Dedifferentiated amniotic fluid mesenchymal stem cell (primary cell): ENCODE measurements at regions not wholly inside any gene's neighbourhood (a gene's known extent, or its start where the extent isn't known, plus 50 kb on each side); places are given as distances from the start of the nearest gene placed in this dataset.

ENCODE experiments used
- DNase-seq: peaks from one replicate; pipeline ENCODE4 v3.0.0-alpha.2; 2016; ENCODE audit errors: extremely low spot score

DNA sequence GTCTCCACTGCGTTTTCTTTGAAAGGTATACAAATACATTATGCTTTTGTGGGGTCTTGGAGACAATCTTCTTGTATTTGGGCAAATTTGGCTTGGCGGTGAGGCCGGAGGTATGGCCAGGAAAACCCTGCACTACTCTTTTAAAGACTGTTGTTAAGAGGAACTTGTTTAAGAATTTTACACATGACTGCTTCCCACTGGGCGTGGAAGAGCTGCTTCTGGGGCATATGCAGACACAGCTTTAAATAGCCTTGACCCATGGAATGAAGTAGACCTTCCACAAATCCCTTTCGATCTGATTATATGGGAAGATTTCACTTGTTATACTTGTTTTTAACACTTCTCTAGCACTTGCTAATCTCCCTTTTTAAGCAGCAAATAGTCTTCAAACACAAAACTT, 453.6 kb downstream of the MN1 start:
- peak; percentile 43 for DNase-seq

DNA sequence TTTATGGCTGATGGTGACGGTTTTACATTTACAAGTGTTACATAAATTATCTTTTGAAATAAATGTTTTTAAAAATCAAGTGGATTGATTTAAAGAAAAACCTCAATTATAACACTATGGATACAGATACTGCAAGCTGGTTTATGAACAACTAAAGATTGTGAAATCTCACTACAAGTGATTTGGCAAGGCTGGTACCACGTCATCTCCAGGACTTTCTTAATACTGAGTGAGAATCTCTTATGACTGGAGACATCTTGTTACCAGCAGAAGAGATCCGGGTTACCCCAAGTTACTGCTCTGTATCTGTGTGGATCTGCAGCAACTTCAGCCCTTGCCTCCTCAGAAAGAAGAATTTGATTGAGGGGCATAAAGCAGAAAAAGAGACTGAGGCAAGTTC, 452.9 kb downstream of the MN1 start:
- peak; percentile 39 for DNase-seq

DNA sequence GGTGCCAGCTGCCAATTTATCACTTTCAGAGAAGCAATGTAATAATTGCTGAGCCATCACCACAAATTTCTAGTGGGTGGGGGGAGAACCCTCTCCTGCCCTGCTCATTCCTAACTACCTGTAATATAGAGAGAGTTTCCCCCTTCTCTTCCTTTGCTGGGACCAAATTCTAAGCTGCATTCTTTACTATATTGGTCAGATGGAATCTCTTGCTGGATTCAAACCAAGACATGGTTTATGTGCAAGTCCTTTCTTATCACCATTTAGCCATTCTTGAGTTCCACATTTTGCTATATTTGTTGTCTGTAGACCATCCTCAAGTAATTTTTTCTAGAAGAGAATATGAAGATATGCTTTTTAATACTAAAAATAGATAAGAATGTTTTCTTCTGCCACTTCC, 452.1 kb downstream of the MN1 start:
- no peak for DNase-seq

DNA sequence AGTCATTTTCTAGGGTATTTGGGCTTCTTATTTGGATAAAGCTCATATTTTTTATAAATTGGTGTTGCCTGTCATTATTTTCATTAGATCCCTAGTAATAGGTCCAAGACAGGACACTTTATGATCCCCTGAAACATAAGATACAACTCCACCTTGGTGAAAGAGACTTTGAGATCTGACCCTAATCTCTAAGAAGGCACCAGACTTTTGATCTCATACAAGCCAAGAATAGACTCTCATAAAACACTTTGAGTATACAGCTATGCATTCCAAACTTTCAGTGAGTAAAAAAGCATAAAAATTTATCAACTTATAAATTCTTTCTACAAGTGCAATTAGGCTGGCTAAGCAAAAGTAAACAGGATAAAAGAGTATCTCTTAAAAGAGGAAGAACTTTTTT, 451.2 kb downstream of the MN1 start:
- no peak for DNase-seq

DNA sequence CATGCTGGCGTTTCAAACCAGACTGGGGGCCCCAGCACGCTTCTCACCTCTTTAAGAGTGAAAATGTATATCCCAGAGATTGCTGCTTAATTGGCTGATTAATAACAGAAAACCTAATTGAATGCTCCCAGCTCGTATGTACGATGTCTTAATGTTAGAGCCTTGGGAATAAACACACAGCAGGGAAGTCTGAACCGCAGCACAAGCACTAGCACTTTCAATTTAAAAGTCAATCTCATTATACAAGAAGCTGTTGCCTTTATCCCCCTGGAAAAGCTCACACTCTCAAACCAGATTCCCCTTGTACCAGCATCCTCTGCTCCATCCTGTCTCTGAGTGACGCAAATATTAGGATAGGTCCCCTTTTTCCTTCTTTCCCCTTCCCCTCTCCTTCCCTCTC, 449.1 kb downstream of the MN1 start:
- no peak for DNase-seq

DNA sequence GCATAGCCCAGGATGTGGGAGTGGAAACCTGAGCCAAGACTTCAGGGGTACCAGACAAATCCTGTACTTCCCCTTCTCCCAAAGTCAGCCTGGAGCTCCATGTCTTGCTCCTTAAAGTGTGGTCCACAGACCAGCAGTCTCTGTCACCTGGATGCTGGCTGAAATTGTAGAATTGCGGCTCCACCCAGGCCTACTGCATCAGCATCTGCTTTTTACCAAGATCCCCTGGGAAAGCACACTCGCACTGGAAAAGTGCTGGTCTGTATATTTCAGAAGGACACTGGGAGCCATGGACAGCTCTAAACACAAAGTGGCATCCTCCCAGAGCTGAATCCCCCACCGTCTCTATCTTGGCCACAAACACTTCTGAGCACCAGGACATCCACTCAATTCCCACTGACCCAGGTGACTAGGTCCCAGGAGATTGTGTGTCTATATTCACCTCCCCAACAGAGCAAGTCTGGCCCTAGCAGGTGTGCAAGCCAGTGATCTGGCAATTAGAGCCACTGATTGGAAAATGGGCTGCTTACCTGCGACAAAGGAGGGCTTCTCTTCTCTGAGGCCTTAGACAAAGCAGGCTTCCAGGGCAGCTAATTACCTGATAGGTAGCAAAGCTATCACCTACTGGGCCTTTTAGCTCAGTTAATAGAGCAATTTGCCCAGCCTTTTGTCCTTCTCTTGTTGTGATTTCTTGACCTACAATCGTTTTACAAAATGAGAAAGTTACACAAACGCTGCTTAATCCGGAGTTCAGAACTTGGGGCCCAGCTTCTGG, 443.3 kb downstream of the MN1 start:
- DNase-seq = no peak

DNA sequence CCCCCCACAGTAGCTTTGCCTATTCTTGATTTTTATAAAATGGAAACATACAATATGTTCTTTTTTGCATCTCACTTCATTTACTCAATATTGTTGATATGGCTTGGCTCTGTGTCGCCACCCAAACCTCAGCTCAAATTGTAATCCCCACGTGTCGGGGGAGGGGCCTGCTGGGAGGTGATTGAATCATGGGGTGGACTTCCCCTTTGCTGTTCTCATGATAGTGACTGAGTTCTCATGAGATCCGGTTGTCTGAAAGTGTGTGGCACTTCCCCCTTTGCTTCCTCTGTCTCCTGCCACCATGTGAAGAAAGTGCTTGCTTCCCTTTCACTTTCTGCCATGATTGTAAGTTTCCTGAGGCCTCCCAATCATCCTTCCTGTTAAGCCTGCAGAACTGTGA, 431.3 kb downstream of the MN1 start:
- no peak for DNase-seq

DNA sequence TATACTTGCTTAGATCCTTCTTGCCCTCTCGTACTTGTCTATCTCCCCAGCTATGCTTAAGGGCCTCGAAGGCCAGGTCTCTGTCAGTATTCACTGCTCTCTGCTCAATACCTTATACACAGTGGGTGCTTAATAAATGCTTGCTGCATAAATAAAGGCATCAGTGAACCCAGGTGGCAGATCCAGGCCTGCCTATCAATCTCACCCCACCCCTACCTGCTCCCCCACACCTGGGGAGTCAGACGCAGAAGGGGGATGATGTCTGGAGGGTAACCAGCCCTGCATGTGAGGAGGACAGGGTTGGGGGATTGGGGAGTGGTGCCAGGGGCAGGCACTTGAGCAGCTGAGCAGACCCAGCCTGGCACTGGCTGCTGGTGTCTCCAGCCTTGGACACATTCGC, 430.6 kb downstream of the MN1 start:
- DNase-seq = no peak

DNA sequence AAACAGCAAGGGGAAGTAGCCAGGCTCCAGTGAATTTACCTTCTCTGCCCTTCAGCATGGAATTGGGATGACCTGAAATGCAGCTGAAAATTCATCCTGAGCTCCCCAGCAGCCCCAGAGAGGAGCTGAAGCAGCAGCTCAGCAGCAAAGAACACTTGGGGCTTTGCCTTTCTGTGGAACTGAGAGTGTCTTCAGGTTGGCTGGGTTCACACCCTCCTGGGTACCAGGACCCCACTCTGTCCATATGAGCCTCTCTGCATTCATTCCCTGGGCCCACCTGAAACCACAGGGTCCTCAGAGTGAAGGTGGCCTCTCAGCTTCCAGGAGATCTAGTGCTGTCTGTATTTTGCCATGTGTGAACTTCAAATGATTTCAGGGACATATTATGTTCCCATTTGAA, 429.2 kb downstream of the MN1 start:
- DNase-seq = no peak

DNA sequence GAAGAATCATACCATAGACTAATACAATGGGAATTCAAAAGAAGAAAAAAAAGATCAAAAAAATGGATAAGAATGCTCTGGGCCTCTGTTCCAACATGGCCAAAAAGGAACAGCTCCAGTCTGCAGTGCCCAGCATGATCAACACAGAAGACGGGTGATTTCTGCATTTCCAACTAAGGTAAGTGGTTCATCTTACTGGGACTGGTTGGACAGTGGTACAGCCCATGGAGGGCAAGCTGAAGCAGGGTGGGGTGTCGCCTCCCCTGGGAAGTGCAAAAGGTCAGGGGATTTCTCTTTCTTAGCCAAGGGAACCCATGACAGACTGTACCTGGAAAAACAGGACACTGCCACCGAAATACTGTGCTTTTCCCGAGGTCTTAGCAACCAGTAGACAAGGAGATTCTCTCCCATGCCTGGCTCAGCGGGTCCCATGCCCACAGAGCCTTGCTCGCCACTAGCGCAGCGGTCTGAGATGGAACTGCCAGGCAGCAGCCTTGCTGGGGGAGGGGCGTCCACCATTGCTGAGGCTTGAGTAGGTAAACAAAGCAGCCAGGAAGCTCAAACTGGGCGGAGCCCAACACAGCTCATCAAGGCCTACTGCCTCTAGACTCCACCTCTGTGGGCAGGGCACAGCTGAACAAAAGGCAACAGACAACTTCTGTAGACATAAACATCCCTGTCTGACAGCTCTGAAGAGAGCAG, 428.4 kb downstream of the MN1 start:
- DNase-seq = no peak

DNA sequence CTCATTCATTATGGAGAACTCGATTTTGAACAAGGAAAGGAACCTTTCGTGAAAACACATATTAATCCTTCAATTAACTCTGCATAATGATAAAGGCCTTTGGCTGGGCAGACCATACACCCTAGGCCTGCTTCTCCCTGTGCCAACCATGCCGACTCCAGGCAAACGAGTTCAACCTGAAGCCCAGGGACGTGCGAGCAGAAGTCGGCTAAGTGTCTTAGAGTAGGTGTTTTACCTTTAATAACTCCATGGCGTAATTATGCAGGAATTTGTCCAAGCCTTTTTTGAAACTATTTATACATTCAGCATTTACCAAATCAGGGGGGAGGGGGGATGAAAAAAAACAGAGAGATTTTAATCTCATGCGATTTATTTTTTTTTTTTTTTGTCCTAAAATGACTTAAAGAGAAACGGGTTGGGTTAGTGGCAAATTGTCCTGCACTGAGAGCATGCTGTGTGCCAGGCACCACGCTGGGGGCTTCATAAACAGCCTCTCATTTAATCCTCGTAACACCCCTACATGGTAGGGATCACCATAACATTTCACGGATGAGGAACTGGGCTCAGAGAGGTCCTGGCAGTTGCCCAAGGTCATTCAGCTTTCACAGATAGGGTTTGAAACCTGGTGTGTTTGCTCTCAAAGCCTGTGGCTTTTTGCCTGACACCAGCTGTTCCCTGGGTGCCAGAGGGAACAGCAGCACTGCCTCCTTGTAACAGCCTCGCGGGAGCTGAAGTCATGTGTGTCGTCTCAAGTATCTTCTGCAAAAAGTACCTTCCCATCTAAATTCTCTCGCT, 423.9 kb downstream of the MN1 start:
- DNase-seq = no peak

DNA sequence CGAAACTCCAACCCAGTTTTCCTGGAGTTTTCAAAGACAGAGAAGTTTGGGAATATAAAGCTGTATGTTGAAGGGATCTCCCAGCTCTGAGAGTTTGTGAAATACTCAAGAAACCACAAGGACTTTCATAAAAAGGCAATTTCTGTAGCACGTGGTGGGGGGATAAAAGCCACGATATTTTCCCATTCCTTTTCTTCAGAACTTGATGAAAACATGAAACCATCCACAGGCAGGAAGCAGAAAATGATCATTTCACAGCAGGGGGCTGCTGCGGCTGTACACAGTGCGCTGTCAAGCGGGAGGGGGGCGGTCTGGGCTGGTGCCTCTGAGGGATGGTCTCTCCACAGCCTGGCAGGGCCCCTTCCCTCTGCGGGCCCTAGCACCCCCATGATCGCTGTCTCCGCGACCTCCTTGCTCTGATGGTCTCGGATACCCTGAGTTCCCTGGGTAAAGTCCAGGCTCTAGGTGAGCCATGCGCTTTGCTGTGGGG, 423.2 kb downstream of the MN1 start:
- DNase-seq = no peak

DNA sequence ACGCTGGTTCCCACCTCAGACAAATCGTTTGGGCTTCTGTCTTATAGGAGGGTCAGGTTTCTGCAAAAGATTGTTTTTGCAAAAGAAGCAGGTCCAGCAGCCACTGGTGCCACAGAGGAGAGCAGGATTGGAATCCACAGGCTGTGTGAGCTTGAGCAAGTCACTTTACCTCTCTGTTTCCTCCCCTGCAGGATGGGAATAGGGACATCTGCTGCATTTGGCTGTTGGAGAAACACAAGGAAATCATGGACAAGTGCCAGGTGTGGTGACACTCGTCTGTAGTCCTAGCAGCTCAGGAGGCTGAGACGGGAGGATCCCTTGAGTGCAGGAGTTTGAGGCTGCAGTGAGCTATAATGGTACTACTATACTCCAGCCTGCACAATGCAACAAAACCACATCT, 422.6 kb downstream of the MN1 start:
- no peak for DNase-seq

DNA sequence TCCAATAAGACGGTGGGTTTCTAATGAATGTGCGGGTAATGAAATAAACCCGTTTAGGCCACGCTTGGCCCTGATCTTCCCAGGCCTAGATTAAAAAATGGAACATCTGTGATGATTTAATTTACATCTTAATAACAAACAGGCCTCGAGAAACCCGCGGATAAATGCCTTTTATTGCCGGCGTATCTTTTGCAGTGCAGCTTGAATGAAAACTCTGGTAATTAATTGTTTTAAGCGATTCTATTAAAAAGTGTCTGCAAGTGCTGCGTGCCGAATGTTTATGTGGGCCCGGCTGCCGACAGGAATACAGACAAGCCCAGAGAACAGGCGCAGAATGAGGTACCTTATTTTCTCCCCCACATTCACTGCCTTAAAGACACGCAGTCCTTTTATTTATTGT, 420.7 kb downstream of the MN1 start:
- no peak for DNase-seq

DNA sequence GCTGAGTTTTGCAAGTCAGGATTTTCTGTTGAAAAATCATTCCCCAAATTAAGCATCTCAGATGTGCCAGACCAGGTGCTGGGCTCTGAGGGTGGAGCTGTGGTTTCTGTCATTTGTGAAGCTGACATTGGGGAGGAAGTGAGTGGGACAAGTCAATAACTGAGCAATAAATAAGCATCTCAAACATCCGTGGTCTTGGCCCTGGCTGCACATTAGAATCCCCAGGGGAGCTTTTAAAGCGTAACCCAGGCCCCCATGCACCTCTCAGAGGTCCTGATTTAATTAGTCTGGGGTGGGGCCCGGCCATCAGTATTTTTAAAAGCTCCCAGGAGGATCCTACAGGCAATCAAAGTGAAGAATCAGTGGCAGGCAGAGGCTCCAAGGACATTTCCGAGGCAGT, 420.0 kb downstream of the MN1 start:
- DNase-seq = no peak

DNA sequence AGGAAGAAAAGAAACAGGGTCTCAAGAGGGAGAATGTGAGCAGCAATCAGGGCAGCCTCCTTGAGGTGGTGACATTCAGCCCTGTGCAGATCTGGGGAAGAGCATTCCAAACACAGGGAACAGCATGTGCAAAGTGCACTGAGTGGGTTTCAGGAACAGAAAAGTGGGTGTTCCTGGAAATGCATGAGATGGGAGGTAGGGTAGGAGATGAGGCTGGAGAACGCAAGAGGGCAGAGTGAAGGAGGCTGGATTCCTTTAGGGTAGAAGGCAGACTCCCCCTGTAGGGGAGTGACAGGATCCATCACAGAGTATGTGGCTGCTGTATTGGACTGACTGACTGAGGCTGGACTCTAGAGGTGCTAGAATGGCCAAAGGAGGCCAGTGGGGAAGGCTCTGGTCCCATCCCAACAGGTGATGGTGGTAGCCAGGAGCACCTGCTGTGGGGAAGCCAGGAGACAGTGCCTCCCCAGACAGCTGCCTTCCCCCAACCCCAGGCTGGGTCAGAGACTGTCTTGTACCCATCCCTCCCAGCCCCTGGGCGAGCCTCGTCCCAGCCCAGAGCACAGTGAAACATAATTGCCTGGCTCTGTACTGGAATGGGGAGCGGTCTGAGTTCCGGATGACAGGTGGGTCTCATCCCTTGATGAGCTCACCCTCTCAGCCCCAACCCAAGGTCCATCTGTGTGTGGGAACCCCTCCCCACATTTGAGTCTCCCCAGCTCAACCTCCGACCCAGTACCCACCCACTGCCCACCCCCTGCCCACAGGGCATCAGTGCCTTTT, 419.4 kb downstream of the MN1 start:
- no peak for DNase-seq

DNA sequence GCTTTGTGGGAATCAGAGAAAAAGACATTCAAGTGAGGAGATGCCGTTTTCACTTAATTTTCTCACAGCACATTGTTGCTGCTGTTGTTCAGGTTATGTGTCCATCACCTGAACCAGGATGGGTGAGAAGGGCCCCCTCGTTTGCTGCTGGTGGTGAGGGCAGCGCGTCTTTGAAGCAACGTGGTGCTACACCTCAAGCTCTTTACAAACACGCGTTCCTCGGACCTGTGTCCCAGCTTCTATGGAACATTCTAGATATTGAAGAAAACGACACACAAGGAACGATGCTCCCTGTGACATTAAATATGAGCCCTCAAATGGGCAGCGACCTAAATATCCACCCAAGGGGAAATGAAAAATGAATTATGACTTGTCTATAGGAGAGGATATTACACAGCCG, 418.6 kb downstream of the MN1 start:
- DNase-seq = no peak

DNA sequence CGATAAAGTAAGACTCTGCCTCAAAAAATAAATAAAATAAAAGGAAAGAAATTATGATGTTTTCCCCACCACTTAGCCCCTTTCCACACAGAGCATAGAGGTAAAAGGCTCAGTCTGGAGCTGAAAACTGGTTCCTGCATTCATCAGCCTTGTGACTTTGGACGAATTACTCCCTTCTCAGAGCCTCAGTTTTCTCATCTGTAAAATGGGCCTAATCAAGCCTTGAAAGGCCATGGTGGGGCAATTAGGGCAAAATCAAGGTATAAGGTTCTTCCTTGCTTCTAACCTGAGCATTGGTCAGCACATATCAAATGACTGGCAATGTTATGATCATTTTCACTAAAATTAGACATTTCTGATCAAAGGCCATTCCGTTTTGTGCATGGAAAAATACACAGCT, 417.7 kb downstream of the MN1 start:
- DNase-seq = no peak

DNA sequence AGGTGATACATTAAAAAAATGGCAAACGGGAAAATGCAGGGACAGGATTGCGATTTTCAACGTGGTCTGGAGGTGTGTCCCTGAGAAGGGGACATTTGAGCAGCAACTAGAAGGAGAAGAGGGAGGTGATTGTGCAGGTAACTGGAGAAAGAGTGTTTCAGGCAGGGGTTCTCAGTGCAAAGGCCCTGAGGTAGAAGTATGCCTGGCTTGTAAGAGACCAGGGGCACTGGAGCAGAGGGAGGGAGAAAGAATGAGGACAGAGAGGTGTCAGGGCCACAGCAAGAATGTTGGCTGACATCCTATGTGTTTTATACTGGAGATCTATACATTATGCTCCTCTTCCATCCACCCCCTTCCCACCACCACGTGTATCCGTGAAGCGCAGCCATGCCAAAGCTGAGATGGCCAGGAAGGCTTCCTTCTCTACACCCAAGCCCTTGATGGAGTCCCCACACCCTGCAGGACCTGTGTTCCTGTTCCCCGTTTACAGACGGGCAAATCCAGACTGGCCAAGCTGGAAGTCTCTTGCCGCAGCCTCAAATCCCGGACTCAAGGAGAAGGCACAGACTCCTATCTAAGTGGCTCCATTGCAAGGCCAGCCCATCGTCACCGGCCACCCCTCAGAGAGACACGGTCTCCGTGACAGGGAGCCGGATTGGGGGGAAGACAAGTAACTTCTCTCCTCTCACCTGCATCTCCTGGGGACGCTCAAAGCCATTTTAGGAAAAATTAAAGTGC, 416.1 kb downstream of the MN1 start:
- DNase-seq = no peak

DNA sequence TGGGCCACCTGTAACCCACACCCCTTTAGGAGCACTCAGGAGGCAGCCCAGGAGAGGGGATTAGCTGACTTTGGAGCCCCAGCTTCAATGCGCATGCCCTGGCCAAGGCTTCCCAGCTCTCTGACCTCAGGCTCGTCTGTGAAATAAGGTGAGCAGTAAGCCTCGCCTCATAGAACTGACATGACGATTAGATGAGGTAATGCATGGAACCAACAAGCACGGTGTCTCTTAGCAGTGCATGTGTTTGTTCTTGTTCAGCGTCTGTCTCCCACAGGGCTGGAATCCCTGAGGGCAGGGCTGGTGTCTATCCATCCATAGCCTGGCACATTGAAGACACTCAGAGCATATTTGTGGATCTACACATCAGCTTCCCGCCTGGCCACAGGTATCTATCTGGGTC, 415.4 kb downstream of the MN1 start:
- DNase-seq = no peak

DNA sequence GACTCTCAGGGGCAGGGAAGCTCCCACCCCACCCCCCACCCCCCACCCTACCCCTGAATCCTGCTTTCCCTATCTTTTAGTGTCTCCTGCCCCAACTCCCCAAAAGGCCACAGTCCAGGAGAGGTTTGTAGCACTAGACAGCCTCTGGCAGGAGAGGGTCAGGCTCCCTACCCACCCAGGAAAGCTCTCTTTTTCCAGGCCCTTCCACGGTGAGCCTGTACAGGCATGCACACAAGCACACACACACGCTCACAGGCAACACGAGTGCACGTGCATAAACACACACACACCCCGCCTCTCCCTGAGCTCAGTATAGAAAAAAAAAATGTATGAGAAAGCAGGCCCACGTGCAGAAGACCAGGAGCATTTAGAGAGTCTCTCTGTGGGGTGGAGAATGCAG, 414.0 kb downstream of the MN1 start:
- no peak for DNase-seq
